Esophagus muscularis mucosa (tissue), 4 donors: ENCODE measurements at regions not wholly inside any gene's neighbourhood (a gene's known extent, or its start where the extent isn't known, plus 50 kb on each side); places are given as distances from the start of the nearest gene placed in this dataset.

Experiments
- CTCF ChIP-seq, 3 experiments: fragments of 200-600 bp in 2 of 3; fragments of 450-650 bp in 1 of 3; sonication (generic) in 2 of 3; IDR thresholded peaks; one replicate each; pipeline ENCODE4 v1.5.1; 2017 to 2019; ENCODE audit warnings: antibody characterized with exemption in 3 of 3, mild to moderate bottlenecking in 2 of 3, moderate library complexity in 1 of 3
- EP300 ChIP-seq: sonication (generic); formaldehyde crosslinking; IDR thresholded peaks from one replicate; pipeline ENCODE4 v1.6.1; 2017; ENCODE audit warnings: antibody characterized with exemption
- POLR2A ChIP-seq: fragments of 450-650 bp; IDR thresholded peaks from one replicate; pipeline ENCODE4 v1.6.1; 2017; ENCODE audit warnings: antibody characterized with exemption, moderate library complexity, mild to moderate bottlenecking, low read depth
- POLR2AphosphoS5 ChIP-seq, 2 donors: sonication (generic); formaldehyde crosslinking; IDR thresholded peaks; one replicate each; pipeline ENCODE4 v1.6.1; 2017; ENCODE audit warnings: antibody characterized with exemption in 2 of 2

- no peak for TF ChIP-seq CTCF (IDR thresholded peaks at IDR 0.05)
- no peak for TF ChIP-seq POLR2A
- TF ChIP-seq POLR2AphosphoS5 (IDR thresholded peaks at IDR 0.05) = no peak
- no peak for TF ChIP-seq EP300
These were observed 246.0 kb upstream of the MOCS1 start for GRCh38 chr6:40180271-40180670.
